ENCODE measurements at regions not wholly inside any gene's neighbourhood (a gene's known extent, or its start where the extent isn't known, plus 50 kb on each side); places are given as distances from the start of the nearest gene placed in this dataset.
"Not testable (repeated sequence)": the region's sequence is repeated elsewhere in the genome, so short reads cannot be mapped to it uniquely, and the experiment has no call there.

DNA sequence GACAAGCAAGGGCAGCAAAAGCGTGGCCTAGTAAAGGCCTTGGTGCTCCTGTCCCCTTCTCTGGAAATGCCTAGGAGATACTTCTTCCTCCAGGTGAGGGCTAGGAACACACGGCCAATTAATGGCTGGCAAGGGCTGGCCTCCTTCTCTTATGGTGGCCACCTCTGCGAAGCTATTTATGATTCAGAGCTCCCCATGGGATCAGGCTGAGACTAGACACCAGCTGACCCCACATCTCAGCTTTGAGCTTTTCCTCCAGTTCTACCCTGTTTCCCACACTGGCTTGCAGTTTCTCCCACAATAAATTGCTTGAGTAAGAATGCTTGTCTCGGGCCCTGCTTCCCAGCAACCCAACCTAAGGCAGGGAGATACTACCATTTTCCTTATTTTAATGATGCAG is 53.7 kb downstream of the CAMK2N1 start:
- DNase-seq (ENCODE audit: low spot score) = no peak

DNA sequence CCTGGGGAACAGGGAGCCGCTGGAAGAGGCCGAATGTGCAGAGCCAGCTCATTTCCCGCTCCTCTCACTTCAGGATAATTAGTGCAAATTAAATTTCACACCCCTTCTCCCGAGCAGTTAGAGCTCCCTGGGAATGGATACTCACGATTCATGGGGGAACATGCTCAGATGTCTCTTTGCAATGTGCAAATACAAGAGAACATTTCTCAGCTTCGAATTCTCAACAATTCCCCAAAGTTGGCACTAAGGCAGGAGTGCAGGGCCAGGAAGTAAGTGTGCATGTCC is 54.9 kb downstream of the CAMK2N1 start:
- no peak for DNase-seq (ENCODE audit: low spot score)

DNA sequence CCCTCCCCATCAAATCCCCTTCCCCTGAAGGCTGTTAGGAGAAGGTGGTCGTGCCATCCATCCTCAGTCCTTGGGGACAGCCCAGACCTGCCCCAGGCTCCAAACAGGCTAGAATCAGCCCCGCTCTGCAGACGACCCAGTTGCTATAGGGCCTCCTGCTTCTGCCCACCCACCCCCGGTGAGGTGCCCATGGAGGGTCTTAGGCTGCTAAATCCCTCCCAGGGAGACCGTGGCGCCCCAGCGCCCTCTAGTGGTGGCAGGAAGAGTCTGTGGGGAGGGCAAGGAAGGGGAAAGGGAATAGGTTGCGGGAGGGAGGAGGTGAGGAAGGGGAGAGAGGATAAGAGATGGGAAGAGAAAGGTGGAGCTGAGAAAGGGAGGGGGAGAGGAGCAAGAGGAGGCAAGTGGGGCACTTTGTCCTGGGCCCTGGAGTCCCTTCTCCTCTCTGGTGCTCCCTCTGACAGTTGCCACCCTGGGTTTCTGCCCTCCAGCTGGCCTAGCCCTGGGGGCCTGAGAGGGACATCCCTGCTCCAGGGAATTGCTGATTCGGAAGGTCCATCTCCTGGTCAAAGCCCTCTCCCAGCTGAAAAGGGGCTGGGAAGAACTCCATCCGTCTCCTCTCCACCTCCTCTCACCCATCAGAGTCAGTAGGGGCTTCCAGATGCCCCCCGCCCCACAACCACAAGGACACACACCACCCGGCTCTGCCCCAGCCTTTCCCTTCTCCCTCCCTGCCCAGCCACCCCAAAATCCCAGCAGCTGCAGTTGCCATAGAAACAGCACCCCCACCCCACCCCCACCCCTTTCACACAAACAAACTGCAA is 55.4 kb downstream of the CAMK2N1 start:
- peak; percentile 70 for DNase-seq (ENCODE audit: low spot score)

DNA sequence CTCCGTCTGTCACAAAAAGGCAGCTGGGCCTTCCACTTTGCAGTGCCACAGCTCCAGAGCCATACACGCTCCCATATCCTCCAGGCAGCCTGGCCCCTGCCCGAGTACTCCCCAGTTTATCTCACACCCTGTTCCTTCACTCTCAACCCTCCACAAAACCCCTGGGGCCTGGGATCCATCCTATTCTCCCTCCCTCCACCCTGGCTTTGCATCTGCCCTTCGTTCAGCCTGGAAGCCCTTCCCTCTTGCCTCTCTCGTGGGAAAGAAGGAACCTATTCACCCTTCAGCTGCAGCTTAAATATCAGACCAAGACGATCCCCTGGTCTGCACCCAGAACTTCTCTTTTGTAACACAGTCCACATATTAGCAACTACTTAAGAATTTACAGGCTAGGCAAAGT is 56.7 kb downstream of the CAMK2N1 start:
- DNase-seq (ENCODE audit: low spot score) = no peak

DNA sequence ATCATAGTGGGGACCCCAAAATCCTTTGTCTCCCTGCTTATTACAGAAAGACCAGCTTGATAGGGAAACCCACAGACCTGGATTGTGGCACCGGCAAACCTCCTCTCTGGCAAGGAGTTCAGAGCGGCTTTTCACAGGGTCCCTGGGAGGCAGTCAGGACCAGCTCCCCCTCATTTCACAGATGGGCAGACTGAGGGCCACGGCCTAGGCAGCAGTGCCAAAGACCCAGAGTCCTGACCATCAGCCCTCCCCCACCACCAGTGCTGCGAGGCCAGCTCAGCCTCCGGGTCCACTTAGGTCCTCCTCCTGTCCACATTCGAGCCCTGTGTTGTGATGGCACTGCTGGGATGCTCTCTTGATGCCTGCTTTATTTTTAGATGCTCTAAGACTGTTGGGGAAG is 57.2 kb downstream of the CAMK2N1 start:
- DNase-seq (ENCODE audit: low spot score) = no peak

DNA sequence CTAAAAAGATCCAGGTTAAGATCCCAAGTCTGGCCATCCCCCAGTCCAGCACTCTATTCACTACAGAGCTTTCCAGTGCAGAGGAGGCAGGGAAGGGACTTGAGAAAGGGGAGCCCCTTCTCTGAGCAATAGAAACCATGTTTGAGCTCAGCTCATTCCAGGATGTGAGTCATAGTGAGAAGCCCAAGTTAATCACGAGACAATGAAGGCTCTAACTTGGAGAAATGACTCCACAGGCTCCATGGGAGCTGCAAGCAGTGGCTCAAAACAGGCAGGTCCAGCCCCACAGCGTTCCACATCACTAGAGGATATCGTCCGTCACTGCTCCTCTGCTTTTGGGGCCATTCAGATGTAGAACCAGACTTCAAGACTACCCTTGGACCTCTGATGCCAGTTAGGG is 59.1 kb downstream of the CAMK2N1 start:
- DNase-seq (ENCODE audit: low spot score) = peak; percentile 82

DNA sequence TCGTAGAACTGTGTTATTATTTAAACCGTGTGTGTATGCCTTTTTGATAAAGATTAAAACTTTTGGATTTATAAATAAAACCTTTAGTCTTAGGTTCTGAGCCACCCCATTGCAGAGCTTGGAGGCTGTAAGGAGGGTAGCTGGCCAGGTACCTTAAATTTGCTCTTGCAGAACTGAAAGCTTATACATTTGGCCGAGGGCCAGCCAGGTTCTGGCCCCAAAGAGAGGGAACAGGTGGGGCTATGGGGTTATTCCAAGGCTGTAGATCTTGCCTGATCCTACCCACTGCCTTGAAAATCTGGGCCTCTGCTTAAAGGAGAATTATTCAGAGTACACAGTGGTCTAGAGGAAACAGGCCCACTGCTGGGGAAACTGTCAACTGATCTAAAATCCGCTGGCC is 59.6 kb downstream of the CAMK2N1 start:
- no peak for DNase-seq (ENCODE audit: low spot score)

DNA sequence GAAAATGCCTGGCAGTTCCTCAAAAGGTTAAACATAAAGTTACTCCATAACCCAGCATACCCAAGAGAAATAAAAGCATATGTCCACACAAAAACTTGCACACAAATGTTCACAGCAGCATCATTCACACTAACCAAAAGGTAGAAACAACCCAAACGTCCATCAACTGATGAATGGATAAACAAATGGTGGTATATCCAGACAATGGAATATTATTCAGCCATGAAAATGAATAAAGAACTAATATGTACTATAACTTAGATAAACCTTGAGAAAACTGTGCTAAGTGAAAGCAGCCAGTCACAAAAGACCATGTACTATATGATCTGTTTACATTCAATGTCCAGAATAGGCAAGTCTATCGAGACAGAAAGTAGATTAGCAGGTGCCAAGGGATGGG is 60.4 kb downstream of the CAMK2N1 start:
- DNase-seq (ENCODE audit: low spot score) = no peak

DNA sequence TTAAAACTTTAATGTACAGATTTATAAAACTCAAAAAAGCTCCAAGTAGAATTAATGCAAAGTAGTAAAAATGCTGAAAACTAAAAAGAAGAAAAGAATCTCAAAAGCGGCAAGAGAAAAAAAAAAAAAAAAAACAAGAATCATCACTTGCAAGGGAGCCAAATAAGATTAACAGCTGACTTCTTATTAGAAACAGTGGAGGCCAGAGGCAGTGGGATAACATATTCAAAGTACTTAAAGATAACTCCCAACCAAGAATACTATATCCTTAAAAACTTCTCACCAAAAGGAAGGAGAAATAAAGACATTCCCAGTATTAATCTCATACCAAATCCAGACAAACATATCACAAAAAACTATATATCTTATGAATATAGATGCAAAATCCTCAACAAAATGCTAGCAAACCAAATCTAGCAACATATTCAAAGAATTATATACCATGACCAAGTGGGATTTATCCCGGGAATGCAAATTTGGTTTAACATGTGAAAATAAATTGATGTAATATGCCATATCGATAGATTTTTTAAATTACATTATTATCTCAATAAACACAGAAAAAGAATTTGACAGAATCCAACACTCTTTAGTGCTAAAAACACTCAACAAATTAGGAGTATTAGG is 62.7 kb downstream of the CAMK2N1 start:
- DNase-seq (ENCODE audit: low spot score) = no peak

DNA sequence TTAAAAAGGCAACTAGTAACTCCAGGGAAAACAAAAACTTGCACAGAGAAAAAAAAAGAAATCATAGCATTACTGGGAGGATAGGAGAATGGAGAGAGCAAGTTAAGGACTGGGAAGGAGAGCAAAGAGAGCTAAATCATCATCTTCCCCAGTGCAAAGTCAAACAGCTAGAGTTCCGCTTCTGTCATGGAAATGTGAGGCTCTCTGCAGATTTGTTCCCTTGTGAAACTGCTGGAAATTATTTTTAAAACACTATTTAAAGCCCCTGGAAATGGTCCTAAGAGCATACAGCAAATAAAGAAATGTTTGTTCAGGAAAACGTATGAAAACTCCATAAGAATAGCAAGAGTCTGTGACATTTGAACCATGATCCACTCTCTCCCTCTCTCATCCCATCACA is 64.6 kb downstream of the CAMK2N1 start:
- DNase-seq (ENCODE audit: low spot score) = no peak

DNA sequence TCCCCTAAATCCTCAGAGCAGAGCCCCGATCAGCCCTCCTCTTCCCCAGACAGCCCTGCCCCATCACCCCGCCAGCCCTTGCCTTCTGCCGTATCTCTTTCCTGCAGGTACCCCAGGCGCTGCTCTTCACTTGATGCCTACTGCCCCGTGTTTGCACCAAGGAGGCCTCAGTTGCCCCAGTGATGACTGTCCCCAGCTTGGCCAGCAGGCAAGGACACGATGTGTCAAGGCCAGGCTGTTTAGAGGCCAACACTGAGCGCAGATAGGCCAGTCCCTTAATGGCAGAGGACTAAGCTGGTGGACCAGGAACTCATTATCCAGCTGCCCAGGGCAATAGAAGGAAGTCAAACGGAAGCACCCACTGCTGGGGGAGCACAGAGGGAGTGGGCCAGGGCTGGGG is 68.4 kb downstream of the CAMK2N1 start:
- DNase-seq (ENCODE audit: low spot score) = no peak

DNA sequence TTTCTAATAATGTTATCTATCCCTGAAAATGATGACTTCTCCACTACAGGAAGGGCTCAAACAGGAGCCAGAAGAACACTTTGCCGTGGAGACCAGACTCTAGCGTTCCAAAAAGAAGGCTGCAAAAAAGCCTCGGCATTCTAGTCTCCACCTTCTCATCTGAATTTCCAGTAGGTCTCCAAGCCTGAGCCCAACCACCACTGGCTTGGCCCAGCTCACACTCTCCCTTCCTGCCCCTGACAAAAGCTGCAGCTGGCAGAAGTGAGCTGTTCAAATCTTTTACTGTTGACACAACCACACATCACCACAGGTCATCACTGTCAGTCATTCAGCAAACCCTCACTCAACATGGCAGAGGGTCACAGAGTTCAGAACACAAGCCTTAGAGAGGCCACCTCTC is 69.3 kb downstream of the CAMK2N1 start:
- no peak for DNase-seq (ENCODE audit: low spot score)

DNA sequence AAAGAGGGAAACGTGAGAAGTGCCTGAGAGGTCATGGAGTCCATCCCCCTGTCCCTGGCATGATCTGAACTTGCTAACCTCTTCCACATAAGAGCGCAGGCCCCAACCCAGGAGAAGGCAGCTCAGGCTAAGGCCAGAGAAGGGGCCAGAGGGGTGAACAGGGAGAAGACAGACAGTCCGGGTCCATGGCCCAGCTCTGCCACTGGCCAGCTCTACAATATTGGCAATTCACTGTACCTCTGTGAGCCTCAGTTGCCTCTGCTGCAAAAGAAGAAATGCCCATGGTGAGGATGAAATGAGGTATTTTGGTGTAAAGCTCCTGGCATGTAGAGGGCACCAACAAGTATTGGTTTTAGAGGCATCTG is 72.3 kb downstream of the CAMK2N1 start:
- no peak for DNase-seq (ENCODE audit: low spot score)

DNA sequence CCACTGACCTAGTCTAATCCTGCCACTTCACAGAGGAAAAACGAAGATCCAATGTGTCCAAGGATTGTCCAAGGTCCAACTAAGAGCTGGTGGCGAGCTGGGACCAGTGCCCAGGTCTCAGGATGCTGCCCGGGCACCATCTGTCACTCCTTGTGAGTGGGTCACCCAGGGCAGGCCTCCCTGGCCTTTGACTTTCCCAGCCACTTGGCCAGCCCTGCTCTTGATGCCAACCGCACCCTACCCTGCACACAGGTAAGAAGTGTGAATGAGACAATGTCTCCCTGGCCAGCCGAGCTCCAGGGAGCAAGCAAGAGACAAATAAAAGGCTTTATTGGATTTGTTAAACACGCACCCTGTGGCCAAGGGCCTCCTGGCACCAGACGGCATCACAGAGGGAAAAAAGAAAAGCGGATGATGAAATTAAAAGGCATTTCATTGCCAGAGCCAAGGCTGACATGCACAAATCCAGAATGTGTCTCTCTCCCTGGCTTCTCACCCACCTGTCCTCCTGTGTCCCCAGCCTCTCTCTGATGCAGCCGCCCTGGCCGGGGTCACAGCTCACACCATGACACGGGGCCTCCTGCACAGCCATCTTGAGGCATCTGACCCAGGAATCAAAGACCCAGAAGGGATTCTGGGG is 72.8 kb downstream of the CAMK2N1 start:
- no peak for DNase-seq (ENCODE audit: low spot score)

DNA sequence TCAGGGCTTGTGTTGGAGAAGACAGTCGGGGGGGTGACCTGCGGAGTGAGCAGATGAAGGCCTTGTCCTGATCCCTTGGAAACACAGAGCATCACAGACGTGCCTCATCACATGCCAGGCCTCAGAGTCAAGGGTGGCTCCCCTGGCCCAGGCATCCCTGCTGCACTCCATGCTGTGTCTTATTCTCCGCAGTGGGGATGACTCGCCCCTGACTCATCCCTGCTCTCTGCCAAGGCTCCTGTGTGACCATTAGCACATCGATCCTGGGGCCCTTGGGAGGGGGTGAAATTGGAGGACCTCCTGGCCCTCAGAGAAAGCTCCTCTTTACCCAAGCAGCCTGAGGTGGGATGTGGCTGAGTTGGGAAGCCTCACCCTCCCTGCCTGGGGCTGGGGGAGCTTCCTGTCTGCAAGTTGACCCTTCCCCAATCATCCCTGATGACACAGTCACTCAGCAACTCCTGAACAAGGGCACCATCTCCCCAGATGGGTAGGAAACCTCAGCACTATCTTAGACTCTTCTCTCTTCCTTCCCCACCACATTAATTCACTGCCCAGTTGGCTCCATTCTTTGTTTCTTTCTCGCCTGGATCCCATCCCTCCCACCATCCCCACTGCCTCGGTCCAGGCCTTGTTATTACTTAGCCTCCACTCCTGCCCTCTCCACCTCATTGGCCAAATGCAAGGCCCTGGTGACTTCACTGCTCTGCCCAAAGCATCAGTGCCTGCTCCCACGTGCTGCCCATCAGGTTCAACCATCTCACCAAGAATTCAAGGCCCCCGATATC is 74.6 kb downstream of the CAMK2N1 start:
- DNase-seq (ENCODE audit: low spot score) = peak; percentile 95

DNA sequence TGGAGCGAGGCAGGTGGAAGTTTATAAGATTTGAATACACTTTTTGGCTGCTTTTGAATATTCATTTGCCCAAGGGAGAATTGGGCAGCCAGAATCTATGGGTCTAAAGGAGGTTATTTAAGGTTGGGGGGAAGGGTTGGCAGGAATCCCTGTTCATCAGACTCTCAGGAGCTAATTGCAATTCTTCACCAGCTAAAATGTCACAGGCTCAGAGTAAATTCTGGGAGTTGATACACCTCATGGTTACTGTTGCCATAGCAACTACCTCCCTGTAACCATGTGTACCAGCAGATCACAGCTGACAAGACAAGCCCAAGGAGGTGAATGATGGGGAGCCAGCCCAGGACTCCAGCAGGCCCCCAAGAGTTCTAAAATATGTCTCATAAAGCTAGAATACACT is 75.5 kb downstream of the CAMK2N1 start:
- DNase-seq (ENCODE audit: low spot score) = no peak

DNA sequence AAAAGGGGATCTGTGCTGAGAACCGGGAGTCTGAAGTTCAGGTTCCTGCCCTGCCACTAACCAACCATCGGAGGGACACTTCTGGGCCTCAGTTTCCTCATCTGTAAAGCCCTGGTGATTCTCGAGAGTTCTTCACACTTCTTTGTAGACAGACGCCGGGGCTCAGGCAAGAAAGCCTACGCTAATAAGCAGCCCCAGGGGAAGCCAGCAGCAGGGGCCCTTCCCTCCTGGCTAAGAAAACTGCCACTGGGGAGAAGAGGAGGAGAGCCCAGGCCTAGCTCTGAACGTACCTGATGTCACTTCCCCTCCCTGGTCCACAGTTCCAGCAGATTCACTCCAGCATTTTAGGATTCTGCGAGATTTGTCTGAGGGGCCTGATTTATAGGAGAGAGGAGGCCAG is 76.0 kb downstream of the CAMK2N1 start:
- DNase-seq (ENCODE audit: low spot score) = no peak

DNA sequence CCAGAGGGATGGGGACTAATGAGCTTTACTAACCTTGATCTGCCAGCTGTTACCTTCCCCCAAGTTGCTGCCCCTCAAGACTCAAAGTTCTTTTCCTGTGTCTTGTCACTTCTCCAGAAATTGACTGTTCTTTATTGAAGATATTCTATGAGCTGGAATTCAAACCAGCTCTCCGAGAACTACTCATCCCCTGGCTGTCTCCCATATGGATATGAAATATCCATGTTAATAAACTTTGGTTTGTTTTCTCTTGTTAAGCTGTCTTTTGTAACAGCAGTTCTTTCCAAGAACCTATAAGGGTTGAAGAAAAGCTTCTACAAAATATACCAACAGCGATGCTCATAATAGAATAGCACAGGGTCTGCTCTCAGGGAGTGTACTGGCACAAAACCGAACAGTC is 77.0 kb downstream of the CAMK2N1 start:
- no peak for DNase-seq (ENCODE audit: low spot score)

DNA sequence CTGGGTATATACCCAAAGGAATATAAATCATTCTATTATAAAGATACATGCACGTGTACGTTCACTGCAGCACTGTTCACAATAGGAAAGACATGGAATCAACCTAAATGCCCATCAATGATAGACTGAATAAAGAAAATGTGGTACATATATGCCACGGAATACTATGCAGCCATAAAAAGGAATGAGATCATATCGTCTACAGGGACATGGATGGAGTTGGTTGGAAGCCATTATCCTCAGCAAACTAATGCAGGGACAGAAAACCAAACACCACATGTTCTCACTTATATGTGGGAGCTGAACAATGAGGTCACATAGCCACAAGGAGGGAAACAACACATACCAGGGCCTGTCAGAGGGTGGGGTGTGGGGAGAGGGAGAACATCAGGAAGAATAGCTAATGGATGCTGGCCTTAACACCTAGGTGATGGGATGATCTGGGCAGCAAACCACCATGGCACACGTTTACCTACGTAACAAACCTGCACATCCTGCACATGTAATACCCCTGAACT is 77.8 kb downstream of the CAMK2N1 start:
- DNase-seq (ENCODE audit: low spot score) = not testable (repeated sequence)

DNA sequence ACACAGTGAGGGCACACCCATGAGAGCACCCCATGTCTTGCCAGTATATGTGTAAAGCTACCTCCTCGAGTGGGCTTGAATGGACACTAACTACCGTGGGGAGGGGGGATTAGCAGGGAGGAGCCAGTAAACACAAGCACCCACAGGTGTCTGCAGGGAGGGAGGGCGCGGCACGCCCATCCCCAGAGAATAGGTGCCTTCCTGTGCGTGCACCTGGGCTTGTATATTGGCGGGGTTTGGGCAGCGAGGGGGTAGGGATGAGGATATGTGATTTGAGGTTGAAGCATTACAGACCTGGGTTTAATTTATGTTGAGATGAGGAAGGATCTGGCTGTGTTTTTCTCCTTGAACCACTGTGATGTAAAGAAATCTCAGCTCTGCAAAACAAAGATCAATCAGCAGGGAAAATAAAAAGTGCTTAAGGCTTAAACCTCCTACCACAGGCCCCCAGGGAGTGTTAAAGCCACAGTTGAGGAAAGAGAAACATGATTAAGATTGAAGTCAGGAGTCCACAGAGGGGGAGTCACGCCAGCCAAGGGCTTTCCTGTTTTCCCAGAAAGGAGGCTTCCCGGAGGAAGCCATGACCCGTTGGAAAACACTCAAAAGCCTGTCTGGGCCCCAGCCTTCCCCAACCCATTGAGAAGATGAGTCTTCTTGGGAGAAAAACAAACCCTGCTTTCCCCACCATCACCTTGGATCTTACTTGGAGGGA is 80.0 kb downstream of the CAMK2N1 start:
- DNase-seq (ENCODE audit: low spot score) = peak; percentile 78

DNA sequence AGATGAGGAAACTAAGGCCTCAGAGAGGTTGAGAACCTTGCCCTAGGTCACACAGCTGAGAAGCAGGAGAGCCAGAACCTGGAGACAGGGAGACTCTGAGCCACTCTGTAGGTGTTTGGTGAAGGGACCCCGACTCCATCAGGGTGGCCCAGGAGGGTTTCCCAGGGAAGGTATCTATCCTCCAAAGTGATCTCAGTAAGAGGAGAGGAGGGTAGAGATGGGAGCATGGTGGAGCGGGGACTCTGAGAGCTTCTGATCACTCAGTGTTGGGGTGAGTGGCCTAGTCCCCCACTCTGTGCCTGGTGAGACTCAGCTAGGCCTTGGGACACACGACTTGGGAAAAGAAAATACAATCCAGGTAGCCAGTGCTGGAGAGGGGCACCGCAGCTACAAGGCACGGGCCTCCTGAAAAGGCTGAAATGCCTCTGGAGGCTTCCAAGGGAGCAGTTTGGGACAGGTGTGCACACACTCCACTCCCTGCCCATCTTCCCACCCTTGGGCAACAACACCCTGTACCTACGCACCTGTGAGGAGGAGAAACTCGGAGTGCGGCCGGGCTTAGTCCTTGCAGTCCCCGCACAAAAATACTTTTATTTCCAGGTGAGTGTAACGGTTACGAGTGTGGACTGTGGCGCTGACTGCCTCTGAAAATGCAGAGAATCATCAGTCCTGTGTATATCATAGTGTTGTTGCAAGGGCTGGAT is 80.8 kb downstream of the CAMK2N1 start:
- DNase-seq (ENCODE audit: low spot score) = no peak

Data from GM03348 (cell line).